Ovary (tissue), 7 donors: ENCODE measurements at regions not wholly inside any gene's neighbourhood (a gene's known extent, or its start where the extent isn't known, plus 50 kb on each side); places are given as distances from the start of the nearest gene placed in this dataset.

Experiments
- DNase-seq, 5 donors: peaks; one replicate each; pipeline ENCODE4 v3.0.0-alpha.2; 2019 to 2020
- H3K27ac ChIP-seq, 2 donors: fragments of 200-600 bp; one replicate each; pipeline versions ENCODE4 v1.5.1 to v1.8.0; 2019 to 2022
- H3K27me3 ChIP-seq: fragments of 200-600 bp; one replicate; pipeline ENCODE4 v1.8.0; 2022
- H3K36me3 ChIP-seq: fragments of 200-600 bp; sonication (generic); one replicate; pipeline ENCODE4 v1.5.1; 2019
- H3K4me1 ChIP-seq: one replicate; pipeline ENCODE4 v1.8.1; 2013; ENCODE audit warnings: mild to moderate bottlenecking, moderate library complexity; ENCODE audit not compliant: insufficient read depth
- H3K4me3 ChIP-seq: fragments of 200-600 bp; sonication (generic); one replicate; pipeline ENCODE4 v1.5.1; 2017
- H3K9me3 ChIP-seq, 2 donors: fragments of 200-600 bp in 1 of 2; sonication (generic) in 1 of 2; one replicate each; pipeline versions ENCODE4 v1.5.1 to v1.8.1; 2013 to 2019; ENCODE audit warnings: mild to moderate bottlenecking in 1 of 2, moderate library complexity in 1 of 2
- CTCF ChIP-seq, 3 donors: fragments of 450-650 bp in 2 of 3; fragments of 200-600 bp in 1 of 3; IDR thresholded peaks; one replicate each; pipeline versions ENCODE4 v1.5.1 to v1.8.0; 2016 to 2022; ENCODE audit warnings: antibody characterized with exemption in 3 of 3, mild to moderate bottlenecking in 1 of 3
- EP300 ChIP-seq: sonication (generic); formaldehyde crosslinking; IDR thresholded peaks from one replicate; pipeline ENCODE4 v1.6.1; 2017; ENCODE audit warnings: antibody characterized with exemption
- POLR2A ChIP-seq: fragments of 450-650 bp; IDR thresholded peaks from one replicate; pipeline ENCODE4 v1.6.1; 2017; ENCODE audit warnings: antibody characterized with exemption, mild to moderate bottlenecking, moderate library complexity
- WGBS, 3 donors: extraction: QIAGEN DNeasy Blood & Tissue Kit in 1 of 3; methylation state at CpG; one replicate each; pipeline versions ENCODE4 v1.1.5 to v1.1.7; 2013 to 2017; 5-methylcytosine and 5-hydroxymethylcytosine counted together
- intact Hi-C, 4 donors: fragments of 100-400 bp; cut with DNase I; formaldehyde crosslinking; loops; one replicate each; pipeline versions ENCODE4 v1.11.0 to v1.15.1; 2022 to 2023
- donor health status: DM: no; HTN: no; CAD: no; lungs with moderate emphysema.
- donor health status: DM: no; HTN: no; CAD: no.
- donor health status: Bipolar disorder and iron deficiency.
- donor health status: DM: no; HTN: no; CAD: no.
- donor health status: DM: yes; HTN: yes; CAD: no.

- TF ChIP-seq CTCF (IDR thresholded peaks at IDR 0.05) (no peak), POLR2A (no peak), EP300 (no peak)
- no peak for DNase-seq
- Histone ChIP-seq H3K9me3 (no peaks in the 10 kb centered on the region), H3K27me3 (no peaks in the 10 kb centered on the region), H3K36me3 (no peaks in the 10 kb centered on the region), H3K4me1 (no peaks in the 10 kb centered on the region), H3K27ac (no peak overlapping the region), H3K4me3 (no peak overlapping the region)
- intact Hi-C loops = no loop called here
Measured at GRCh38 chr3:132790806-132791205, 68.6 kb upstream of the NPHP3 start.

GRCh38 chr3:132789959-132790358, 67.8 kb upstream of the NPHP3 start:
- DNase-seq = no peak
- Histone ChIP-seq H3K9me3 (no peaks in the 10 kb centered on the region), H3K4me1 (no peaks in the 10 kb centered on the region), H3K27me3 (no peaks in the 10 kb centered on the region), H3K4me3 (no peak overlapping the region), H3K27ac (no peak overlapping the region), H3K36me3 (no peaks in the 10 kb centered on the region)
- TF ChIP-seq EP300 (no peak), POLR2A (no peak), CTCF (IDR thresholded peaks at IDR 0.05) (no peak)
- intact Hi-C loops = no loop called here
- WGBS, 3 donors = 84 to 87% (median 84%) methylated on average over 6 of the region's 6 CpGs

- no peaks in the 10 kb centered on the region for H3K27me3 ChIP-seq
- no peak overlapping the region for H3K4me3 ChIP-seq
- H3K9me3 ChIP-seq = no peaks in the 10 kb centered on the region
- H3K27ac ChIP-seq = no peak overlapping the region
- intact Hi-C loops = no loop called here
- TF ChIP-seq CTCF (IDR thresholded peaks at IDR 0.05) = no peak
- no peak for TF ChIP-seq EP300
- no peak for TF ChIP-seq POLR2A
- H3K4me1 ChIP-seq = no peaks in the 10 kb centered on the region
- no peaks in the 10 kb centered on the region for H3K36me3 ChIP-seq
- DNase-seq = peak in 2 of 5 donors; percentile 9 to 33
Measured at GRCh38 chr3:132788301-132788671, 66.1 kb upstream of the NPHP3 start.

- H3K4me1 ChIP-seq = no peaks in the 10 kb centered on the region
- intact Hi-C loops = no loop called here
- H3K4me3 ChIP-seq = no peak overlapping the region
Measured at GRCh38 chr3:132787616-132788300, 65.5 kb upstream of the NPHP3 start.

More at GRCh38 chr3:132787616-132788300, 65.5 kb upstream of the NPHP3 start:
- H3K27me3 ChIP-seq = no peaks in the 10 kb centered on the region
- no peak overlapping the region for H3K27ac ChIP-seq
- WGBS, 3 donors = 6 to 14% (median 10%) methylated on average over 2 of the region's 2 CpGs
- peak in 1 of 5 donors; percentile 20 for DNase-seq
- TF ChIP-seq POLR2A (no peak), EP300 (no peak), CTCF (IDR thresholded peaks at IDR 0.05) (no peak)
- no peaks in the 10 kb centered on the region for H3K9me3 ChIP-seq
- no peaks in the 10 kb centered on the region for H3K36me3 ChIP-seq
